Left forelimb (tissue), 1 donor: ENCODE measurements at regions not wholly inside any gene's neighbourhood (a gene's known extent, or its start where the extent isn't known, plus 50 kb on each side); places are given as distances from the start of the nearest gene placed in this dataset.
"Not testable (repeated sequence)": the region's sequence is repeated elsewhere in the genome, so short reads cannot be mapped to it uniquely, and the experiment has no call there.

Source experiments
- DNase-seq: peaks from one replicate; pipeline ENCODE4 v3.0.0-alpha.2; 2018; ENCODE audit warnings: low spot score

- no peak for DNase-seq
Observed at GRCh38 chr18:8882632-8883408, 177.5 kb downstream of the MTCL1 start.

GRCh38 chr18:8883409-8883668 lies 178.0 kb downstream of the MTCL1 start:
- DNase-seq: no peak

GRCh38 chr18:8887877-8888276 lies 182.5 kb downstream of the MTCL1 start:
- not testable (repeated sequence) for DNase-seq

- no peak for DNase-seq
Observed at GRCh38 chr18:8889489-8889888, 184.1 kb downstream of the MTCL1 start.

GRCh38 chr18:8890503-8890902 lies 185.1 kb downstream of the MTCL1 start:
- not testable (repeated sequence) for DNase-seq

- DNase-seq: no peak
Observed at GRCh38 chr18:8890957-8891464, 185.7 kb downstream of the MTCL1 start.

GRCh38 chr18:8893221-8893620 lies 187.9 kb downstream of the MTCL1 start:
- no peak for DNase-seq

- no peak for DNase-seq
Observed at GRCh38 chr18:8893628-8894231, 188.4 kb downstream of the MTCL1 start.

GRCh38 chr18:8894823-8895222 lies 189.5 kb downstream of the MTCL1 start:
- no peak for DNase-seq

- no peak for DNase-seq
Observed at GRCh38 chr18:8895341-8895740, 190.0 kb downstream of the MTCL1 start.

GRCh38 chr18:8895987-8896619 lies 190.7 kb downstream of the MTCL1 start:
- no peak for DNase-seq

- DNase-seq: no peak
Observed at GRCh38 chr18:8899000-8899399, 193.6 kb downstream of the MTCL1 start.

GRCh38 chr18:8900552-8900951 lies 195.2 kb downstream of the MTCL1 start:
- no peak for DNase-seq

GRCh38 chr18:8901019-8901418 lies 195.7 kb downstream of the MTCL1 start:
- DNase-seq: no peak

GRCh38 chr18:8904316-8904715 lies 198.2 kb upstream of the NDUFV2 start:
- DNase-seq: no peak

GRCh38 chr18:8908792-8909510 lies 193.5 kb upstream of the NDUFV2 start:
- DNase-seq: no peak

GRCh38 chr18:8910186-8910822 lies 192.2 kb upstream of the NDUFV2 start:
- no peak for DNase-seq

GRCh38 chr18:8910843-8911242 lies 191.7 kb upstream of the NDUFV2 start:
- no peak for DNase-seq

GRCh38 chr18:8911408-8912340 lies 190.8 kb upstream of the NDUFV2 start:
- no peak for DNase-seq

- DNase-seq: peak; percentile 74
Observed at GRCh38 chr18:8912348-8913326, 189.9 kb upstream of the NDUFV2 start.
